ENCODE measurements at regions not wholly inside any gene's neighbourhood (a gene's known extent, or its start where the extent isn't known, plus 50 kb on each side); places are given as distances from the start of the nearest gene placed in this dataset.

DNA sequence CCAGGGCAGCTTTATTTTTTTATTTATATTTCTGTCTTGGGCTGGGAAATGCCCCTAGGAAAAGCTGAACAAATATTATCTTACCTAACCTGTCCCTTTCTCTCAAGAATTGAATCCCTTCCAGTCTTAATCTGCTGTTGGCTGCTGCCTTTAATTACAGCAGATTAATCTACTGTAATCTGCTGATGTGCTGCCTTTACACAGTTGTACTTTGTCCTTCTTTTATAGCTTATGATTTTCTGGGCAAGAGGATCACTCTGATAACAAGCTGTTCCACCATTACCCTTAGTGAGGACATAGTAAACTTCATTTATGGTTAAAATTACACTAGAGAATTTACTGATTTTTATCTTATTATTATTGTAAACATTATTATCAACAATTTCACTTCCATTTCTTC lies 234.5 kb upstream of the MAN1A1 start:
- DNase-seq (ENCODE audit: insufficient read length) = no peak
- FAIRE-seq = no peak
- TF ChIP-seq POLR2AphosphoS5 (IDR thresholded peaks at IDR 0.05; ENCODE audit: low read depth, low read length) (no peak), TAF1 (IDR thresholded peaks at IDR 0.05; ENCODE audit: borderline replicate concordance, low read depth, low read length) (no peak), POLR2A (IDR thresholded peaks at IDR 0.05; ENCODE audit: low read depth, low read length) (no peak)

DNA sequence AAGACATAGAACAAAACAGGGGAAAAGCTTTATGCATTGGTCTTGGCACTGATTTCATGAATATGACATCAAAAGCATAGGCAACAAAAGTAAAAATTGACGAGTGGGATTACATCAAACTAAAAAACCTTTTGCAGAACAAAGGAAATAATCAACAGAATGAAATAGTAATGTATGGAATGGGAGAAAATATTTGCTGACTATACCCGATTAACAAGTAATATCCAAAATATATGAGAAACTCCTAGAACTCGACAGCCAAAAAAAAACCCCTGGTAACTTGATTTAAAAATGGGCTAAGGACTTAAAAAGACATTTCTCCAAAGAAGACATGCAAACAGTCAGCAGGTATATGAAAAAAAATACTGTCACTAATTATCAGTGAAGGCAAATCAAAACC lies 231.7 kb upstream of the MAN1A1 start:
- DNase-seq (ENCODE audit: insufficient read length) (no peak), FAIRE-seq (no peak)
- TF ChIP-seq TAF1 (IDR thresholded peaks at IDR 0.05; ENCODE audit: borderline replicate concordance, low read depth, low read length) = no peak
- no peak for TF ChIP-seq POLR2AphosphoS5 (IDR thresholded peaks at IDR 0.05; ENCODE audit: low read depth, low read length)
- TF ChIP-seq POLR2A (IDR thresholded peaks at IDR 0.05; ENCODE audit: low read depth, low read length) = no peak

DNA sequence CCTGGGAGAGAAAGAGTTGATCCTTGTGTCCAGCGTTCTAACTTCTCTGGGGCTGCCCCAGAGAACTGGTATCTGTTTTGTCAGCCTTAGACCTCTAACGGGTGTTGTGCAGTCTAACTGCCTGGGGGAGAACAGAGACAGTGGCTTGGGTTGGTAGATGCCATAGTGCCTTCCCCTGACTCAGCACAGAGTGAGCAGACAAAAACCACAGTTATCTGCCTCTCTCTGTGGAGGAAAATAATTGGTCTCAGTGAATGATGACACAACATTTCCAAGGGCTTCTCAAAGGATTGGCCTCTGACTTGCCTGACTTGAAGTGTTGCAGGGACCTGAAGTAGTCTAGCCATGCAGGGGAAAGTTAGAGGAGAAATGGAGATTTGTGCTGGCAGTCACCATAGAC lies 226.2 kb upstream of the MAN1A1 start:
- no peak for DNase-seq (ENCODE audit: insufficient read length)
- no peak for FAIRE-seq
- TF ChIP-seq POLR2AphosphoS5 (IDR thresholded peaks at IDR 0.05; ENCODE audit: low read depth, low read length) (no peak), POLR2A (IDR thresholded peaks at IDR 0.05; ENCODE audit: low read depth, low read length) (no peak), TAF1 (IDR thresholded peaks at IDR 0.05; ENCODE audit: borderline replicate concordance, low read depth, low read length) (no peak)

DNA sequence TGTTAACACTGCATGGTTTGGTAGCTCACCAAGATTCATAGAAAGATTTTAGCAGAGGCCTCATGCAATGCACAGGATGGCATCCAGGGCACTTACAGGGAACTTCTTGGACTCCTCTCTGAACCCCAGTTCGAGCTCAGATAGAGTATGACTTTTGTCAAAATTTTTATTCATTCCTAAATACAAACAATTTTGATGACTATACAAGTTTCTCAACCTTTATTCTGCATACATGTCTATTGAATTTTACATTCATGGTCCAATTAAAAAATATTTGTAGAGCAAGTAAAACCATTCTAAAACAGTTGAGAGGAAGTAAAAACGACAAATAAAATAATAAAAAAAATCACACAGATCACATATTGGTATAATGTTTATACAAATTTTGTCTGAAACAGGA lies 219.0 kb upstream of the MAN1A1 start:
- TF ChIP-seq TAF1 (IDR thresholded peaks at IDR 0.05; ENCODE audit: borderline replicate concordance, low read depth, low read length) = no peak
- no peak for TF ChIP-seq POLR2A (IDR thresholded peaks at IDR 0.05; ENCODE audit: low read depth, low read length)
- no peak for TF ChIP-seq POLR2AphosphoS5 (IDR thresholded peaks at IDR 0.05; ENCODE audit: low read depth, low read length)
- no peak for FAIRE-seq
- DNase-seq (ENCODE audit: insufficient read length) = no peak

DNA sequence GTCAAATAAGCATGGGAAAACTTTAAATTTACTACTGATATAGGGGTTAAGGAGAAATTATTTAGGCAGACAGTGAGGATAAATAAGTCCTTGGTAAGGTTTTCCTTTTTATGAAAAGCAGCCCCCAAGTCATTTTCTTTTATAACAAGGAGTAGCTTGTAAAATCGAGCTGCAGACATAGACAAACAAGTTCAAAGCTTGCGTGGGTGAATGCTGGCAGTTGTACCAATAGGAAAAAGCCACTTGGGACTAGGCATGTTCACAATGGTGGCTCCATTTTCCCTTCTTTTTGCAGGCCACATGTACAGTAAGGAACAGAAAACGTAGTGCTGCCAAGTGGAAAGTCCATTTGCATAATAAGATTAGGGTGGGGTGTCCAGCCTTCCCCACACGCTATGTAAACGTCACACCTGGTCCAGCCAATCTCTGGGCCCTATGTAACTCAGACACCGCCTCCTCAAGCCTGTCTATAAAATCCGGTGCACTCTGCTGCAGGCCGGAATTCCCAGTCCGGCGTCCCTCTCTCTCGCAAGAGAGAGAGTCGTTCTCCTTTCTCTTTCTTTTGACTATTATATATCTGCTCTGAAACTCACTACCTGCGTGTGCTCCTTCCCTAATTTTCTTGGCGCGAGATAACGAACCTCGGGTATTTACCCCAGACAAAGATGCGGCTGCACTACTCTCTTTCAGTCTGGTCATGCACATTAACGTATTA lies 217.1 kb upstream of the MAN1A1 start:
- DNase-seq (ENCODE audit: insufficient read length) (no peak), FAIRE-seq (no peak)
- TF ChIP-seq POLR2AphosphoS5 (IDR thresholded peaks at IDR 0.05; ENCODE audit: low read depth, low read length) = no peak
- TF ChIP-seq POLR2A (IDR thresholded peaks at IDR 0.05; ENCODE audit: low read depth, low read length) = no peak
- no peak for TF ChIP-seq TAF1 (IDR thresholded peaks at IDR 0.05; ENCODE audit: borderline replicate concordance, low read depth, low read length)

DNA sequence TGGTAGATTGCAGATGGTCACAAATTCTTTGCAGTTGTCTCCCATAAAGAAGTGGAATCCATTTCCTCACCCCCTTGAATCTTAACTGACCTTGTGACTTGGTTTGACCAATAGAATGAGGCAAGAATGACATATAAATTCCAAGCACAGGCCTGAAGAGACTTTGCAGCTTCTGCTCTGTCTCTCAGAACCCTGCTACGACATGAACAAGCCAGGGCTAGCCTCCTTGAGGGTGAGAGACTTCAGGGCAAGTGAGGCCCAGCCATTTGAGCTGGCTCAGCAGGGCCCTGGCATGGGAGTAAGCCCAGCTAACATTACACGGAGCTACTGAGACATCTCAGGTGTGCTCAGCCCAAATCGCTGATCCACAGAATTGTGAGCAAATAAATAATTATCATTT lies 216.3 kb upstream of the MAN1A1 start:
- FAIRE-seq (no peak), DNase-seq (ENCODE audit: insufficient read length) (no peak)
- TF ChIP-seq POLR2AphosphoS5 (IDR thresholded peaks at IDR 0.05; ENCODE audit: low read depth, low read length) = no peak
- no peak for TF ChIP-seq POLR2A (IDR thresholded peaks at IDR 0.05; ENCODE audit: low read depth, low read length)
- TF ChIP-seq TAF1 (IDR thresholded peaks at IDR 0.05; ENCODE audit: borderline replicate concordance, low read depth, low read length) = no peak

DNA sequence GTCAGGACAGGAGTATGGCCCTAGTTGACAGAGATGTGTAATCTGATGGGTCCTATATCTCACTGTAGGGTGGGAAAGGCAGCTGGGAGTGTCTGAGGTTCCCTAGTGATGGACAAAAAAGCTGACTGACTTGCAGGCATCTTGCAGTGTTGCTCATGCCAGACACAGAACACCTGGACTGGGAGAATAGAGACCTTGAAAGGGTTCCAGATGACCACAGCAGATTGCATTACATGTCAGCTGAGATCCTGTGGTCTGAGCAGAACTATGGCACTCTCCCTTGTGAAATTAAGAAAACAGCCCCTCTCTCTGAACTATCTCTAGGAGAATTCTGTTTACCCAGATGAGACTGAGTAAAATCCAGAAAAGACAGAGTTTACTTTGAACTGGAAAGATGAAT lies 212.6 kb upstream of the MAN1A1 start:
- DNase-seq (ENCODE audit: insufficient read length) (no peak), FAIRE-seq (no peak)
- TF ChIP-seq POLR2A (IDR thresholded peaks at IDR 0.05; ENCODE audit: low read depth, low read length) (no peak), POLR2AphosphoS5 (IDR thresholded peaks at IDR 0.05; ENCODE audit: low read depth, low read length) (no peak), TAF1 (IDR thresholded peaks at IDR 0.05; ENCODE audit: borderline replicate concordance, low read depth, low read length) (no peak)

DNA sequence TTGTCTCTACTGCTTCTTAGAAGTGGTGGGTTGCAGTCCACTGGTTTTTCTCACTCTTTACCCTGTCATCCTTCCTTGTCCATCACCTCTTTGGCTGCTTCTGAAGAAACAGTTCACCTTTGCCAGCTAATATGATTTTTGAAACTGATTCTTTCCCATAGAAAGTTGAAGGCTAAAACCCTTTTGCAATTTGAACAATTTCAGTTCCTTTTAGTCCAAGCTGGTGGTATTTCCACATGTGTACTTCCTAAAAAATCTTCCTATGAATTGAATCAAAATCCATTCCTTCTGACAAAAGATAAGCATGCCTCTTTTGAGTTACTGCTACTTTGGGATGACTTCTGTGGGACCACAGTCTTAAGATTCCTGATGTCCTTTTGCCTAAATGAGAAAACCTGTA lies 210.0 kb upstream of the MAN1A1 start:
- no peak for FAIRE-seq
- no peak for DNase-seq (ENCODE audit: insufficient read length)
- TF ChIP-seq POLR2AphosphoS5 (IDR thresholded peaks at IDR 0.05; ENCODE audit: low read depth, low read length) (no peak), TAF1 (IDR thresholded peaks at IDR 0.05; ENCODE audit: borderline replicate concordance, low read depth, low read length) (no peak), POLR2A (IDR thresholded peaks at IDR 0.05; ENCODE audit: low read depth, low read length) (no peak)

DNA sequence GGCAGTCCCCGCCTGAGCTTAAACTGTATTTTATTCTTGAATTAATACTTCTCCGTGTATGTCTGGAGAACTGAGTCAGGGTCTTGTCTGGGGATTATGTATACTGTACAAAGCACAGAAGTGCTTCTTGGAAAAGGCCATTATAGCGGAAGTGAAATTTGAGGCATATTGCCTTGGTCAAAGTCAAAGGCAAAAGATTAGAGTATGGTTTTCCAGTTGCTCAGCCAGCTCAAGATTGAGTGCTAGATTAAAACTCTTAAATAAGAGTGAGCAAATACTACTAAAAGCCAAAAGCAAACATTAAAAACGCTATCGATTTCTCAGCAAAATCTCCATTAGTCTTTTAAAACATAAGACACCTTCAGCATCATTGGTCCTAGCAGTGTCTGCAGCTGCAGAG lies 207.7 kb upstream of the MAN1A1 start:
- DNase-seq (ENCODE audit: insufficient read length) = no peak
- FAIRE-seq = no peak

DNA sequence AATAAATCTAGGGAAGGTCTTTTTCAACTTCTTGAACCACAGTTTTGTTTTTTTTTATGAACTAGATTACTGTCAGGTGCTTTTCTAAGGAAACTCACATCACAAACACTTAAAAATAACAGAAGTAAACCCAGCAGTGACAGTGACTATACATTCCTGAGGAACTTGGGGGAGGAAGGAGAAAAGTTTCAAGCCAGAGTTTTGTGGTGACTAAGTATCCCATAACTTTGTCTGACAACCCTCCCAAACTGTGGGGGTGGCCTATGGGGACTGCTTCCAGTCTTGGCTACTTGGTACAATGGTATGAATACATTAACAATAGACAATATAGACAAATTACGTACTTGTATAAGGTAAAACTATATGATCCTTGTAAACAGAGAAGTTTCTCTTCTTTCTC lies 202.5 kb upstream of the MAN1A1 start:
- FAIRE-seq = no peak
- no peak for TF ChIP-seq POLR2A (IDR thresholded peaks at IDR 0.05; ENCODE audit: low read depth, low read length)
- no peak for TF ChIP-seq POLR2AphosphoS5 (IDR thresholded peaks at IDR 0.05; ENCODE audit: low read depth, low read length)
- TF ChIP-seq TAF1 (IDR thresholded peaks at IDR 0.05; ENCODE audit: borderline replicate concordance, low read depth, low read length) = no peak
- DNase-seq (ENCODE audit: insufficient read length) = no peak

More for the DNA sequence above, 207.7 kb upstream of the MAN1A1 start:
- TF ChIP-seq TAF1 (IDR thresholded peaks at IDR 0.05; ENCODE audit: borderline replicate concordance, low read depth, low read length) = no peak
- no peak for TF ChIP-seq POLR2A (IDR thresholded peaks at IDR 0.05; ENCODE audit: low read depth, low read length)
- no peak for TF ChIP-seq POLR2AphosphoS5 (IDR thresholded peaks at IDR 0.05; ENCODE audit: low read depth, low read length)

DNA sequence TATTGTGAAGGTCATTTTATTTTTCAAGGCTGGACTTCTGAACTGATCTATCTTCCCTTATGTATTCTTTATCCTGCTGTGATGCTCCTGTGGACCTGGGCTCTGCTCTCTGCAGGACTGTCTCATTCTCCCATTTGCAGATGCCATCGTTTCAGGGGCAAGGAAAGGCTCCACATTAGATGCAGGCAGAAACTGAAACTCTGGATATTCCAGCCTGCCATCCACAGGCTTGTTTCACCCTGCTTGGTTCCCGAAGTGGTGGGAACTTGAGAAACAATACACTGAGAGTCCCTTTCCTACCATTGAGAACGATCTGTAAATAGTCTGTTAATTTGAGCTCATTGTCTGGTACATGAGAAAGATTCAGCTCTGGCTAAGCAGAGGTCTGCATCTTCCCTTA lies 197.5 kb upstream of the MAN1A1 start:
- TF ChIP-seq POLR2AphosphoS5 (IDR thresholded peaks at IDR 0.05; ENCODE audit: low read depth, low read length) = no peak
- no peak for TF ChIP-seq POLR2A (IDR thresholded peaks at IDR 0.05; ENCODE audit: low read depth, low read length)
- TF ChIP-seq TAF1 (IDR thresholded peaks at IDR 0.05; ENCODE audit: borderline replicate concordance, low read depth, low read length) = no peak
- FAIRE-seq = no peak
- no peak for DNase-seq (ENCODE audit: insufficient read length)

DNA sequence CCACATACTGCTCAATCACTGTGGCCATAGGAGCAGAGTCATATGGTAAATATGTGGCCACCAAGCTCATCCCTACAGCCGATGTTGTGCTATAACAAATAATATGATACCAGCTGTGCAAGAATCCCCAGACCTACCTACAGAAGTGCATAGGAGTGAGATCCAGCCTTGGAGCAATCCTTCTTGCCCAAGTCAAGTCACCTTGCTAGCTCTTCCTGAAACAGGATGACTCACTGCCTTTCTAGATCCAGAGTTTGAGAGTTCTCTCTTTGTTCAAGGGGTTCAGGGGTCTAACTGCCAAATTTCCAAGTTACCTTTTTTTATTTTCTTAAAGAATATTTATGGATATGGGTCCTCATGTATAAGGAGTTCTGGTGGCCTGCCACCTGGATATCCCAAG lies 195.7 kb upstream of the MAN1A1 start:
- TF ChIP-seq POLR2A (IDR thresholded peaks at IDR 0.05; ENCODE audit: low read depth, low read length) = no peak
- no peak for TF ChIP-seq TAF1 (IDR thresholded peaks at IDR 0.05; ENCODE audit: borderline replicate concordance, low read depth, low read length)
- TF ChIP-seq POLR2AphosphoS5 (IDR thresholded peaks at IDR 0.05; ENCODE audit: low read depth, low read length) = no peak
- DNase-seq (ENCODE audit: insufficient read length) (no peak), FAIRE-seq (no peak)
